ENCODE measurements at regions not wholly inside any gene's neighbourhood (a gene's known extent, or its start where the extent isn't known, plus 50 kb on each side); places are given as distances from the start of the nearest gene placed in this dataset.

- no peaks in the 10 kb centered on the region for H3K36me3 ChIP-seq (replicated peaks in 1 of 2; ENCODE audit: control insufficient read depth in 1 of 2, insufficient read depth in 2 of 2, low read length in 1 of 2)
- no peaks in the 10 kb centered on the region for H3K79me2 ChIP-seq (ENCODE audit: insufficient read depth)
- H3K27me3 ChIP-seq (ENCODE audit: insufficient read depth) = no peaks in the 10 kb centered on the region
- H3K9me2 ChIP-seq = no peaks in the 10 kb centered on the region
- H3F3A ChIP-seq (replicated peaks; ENCODE audit: insufficient read depth) = no peaks in the 10 kb centered on the region
- POLR2A ChIA-PET = no interaction called here
- no peak overlapping the region for H3K27ac ChIP-seq (ENCODE audit: low read depth in 2 of 2, low read length in 1 of 2)
- TF ChIP-seq SIN3A (IDR thresholded peaks at IDR 0.05; ENCODE audit: borderline replicate concordance, low read depth, low read length) (no peak), MAX (IDR thresholded peaks at IDR 0.05; ENCODE audit: low read depth) (no peak), CTCF (IDR thresholded peaks at IDR 0.05) (no peak), CHD2 (IDR thresholded peaks at IDR 0.05; ENCODE audit: low read length, partially characterized antibody) (no peak), GABPA (IDR thresholded peaks at IDR 0.05; ENCODE audit: low read depth) (no peak), RAD21 (IDR thresholded peaks at IDR 0.05; ENCODE audit: low read length) (no peak), ELF1 (IDR thresholded peaks at IDR 0.05) (no peak), RXRA (IDR thresholded peaks at IDR 0.05; ENCODE audit: borderline replicate concordance, low read depth) (no peak), MEF2A (IDR thresholded peaks at IDR 0.05; ENCODE audit: borderline replicate concordance, low read depth) (no peak), TCF12 (IDR thresholded peaks at IDR 0.05) (no peak), USF1 (IDR thresholded peaks at IDR 0.05; ENCODE audit: borderline replicate concordance, low read depth) (no peak), FOXJ3 (CRISPR knock-in tag; IDR thresholded peaks at IDR 0.05) (no peak), IRF3 (IDR thresholded peaks at IDR 0.05; ENCODE audit: low read depth, low read length) (no peak), REST (IDR thresholded peaks at IDR 0.05; ENCODE audit: low read depth, low read length) (no peak), NRF1 (IDR thresholded peaks at IDR 0.05; ENCODE audit: low read depth, low read length) (no peak), SMC3 (IDR thresholded peaks at IDR 0.05; ENCODE audit: low read depth, low read length) (no peak), GATA2 (CRISPR knock-in tag; IDR thresholded peaks at IDR 0.05) (no peak), TEAD4 (IDR thresholded peaks at IDR 0.05; ENCODE audit: borderline replicate concordance, insufficient read depth) (no peak), RCOR1 (IDR thresholded peaks at IDR 0.05; ENCODE audit: low read length) (no peak)
- no peak overlapping the region for H3K4me3 ChIP-seq (ENCODE audit: low read depth in 2 of 2, low read length in 1 of 2)
- H3K9ac ChIP-seq = no peak overlapping the region
- no peak for DNase-seq
- no peak overlapping the region for H3K4me2 ChIP-seq
- no peaks in the 10 kb centered on the region for H3K4me1 ChIP-seq (ENCODE audit: control insufficient read depth in 1 of 2, insufficient read depth in 2 of 2, low read depth in 1 of 2, low read length in 1 of 2)
- no peaks in the 10 kb centered on the region; the same call in 1 of the 2 replicates for H3K9me3 ChIP-seq
- no peak overlapping the region for H2AFZ ChIP-seq (ENCODE audit: low read depth)
- 84% methylated on average over 2 of the region's 2 CpGs for WGBS (ENCODE audit: low lambda C conversion rate)
- H4K20me1 ChIP-seq (ENCODE audit: insufficient read depth) = no peaks in the 10 kb centered on the region
- CTCF ChIA-PET = no interaction called here
These were observed 1974.8 kb downstream of the EFNA5 start for GRCh38 chr5:105695941-105696340.
